ENCODE measurements at regions not wholly inside any gene's neighbourhood (a gene's known extent, or its start where the extent isn't known, plus 50 kb on each side); places are given as distances from the start of the nearest gene placed in this dataset.

DNA sequence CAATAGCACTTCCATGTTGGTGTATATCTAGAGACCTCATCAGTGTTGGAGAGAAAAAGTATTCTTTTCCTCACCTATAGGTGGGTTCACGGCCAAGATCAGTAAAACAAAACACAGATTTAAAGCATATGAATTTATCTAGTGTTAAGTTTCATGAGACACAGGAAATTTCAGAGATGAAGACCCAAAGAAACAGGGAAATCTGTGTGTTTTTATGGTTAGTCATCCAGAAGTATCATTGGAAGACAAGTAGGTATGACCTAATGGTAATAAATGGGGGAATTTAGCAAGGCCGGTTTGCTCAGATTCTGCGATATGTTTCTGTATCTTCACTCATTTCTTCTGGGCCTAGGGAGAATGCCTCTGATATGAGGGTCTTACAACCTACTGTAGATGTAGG, 419.6 kb upstream of the MARCKS start:
- peaks cover 30% of the 10 kb centered on the region for H3K4me1 Mint-ChIP-seq (ENCODE audit: low read depth)

DNA sequence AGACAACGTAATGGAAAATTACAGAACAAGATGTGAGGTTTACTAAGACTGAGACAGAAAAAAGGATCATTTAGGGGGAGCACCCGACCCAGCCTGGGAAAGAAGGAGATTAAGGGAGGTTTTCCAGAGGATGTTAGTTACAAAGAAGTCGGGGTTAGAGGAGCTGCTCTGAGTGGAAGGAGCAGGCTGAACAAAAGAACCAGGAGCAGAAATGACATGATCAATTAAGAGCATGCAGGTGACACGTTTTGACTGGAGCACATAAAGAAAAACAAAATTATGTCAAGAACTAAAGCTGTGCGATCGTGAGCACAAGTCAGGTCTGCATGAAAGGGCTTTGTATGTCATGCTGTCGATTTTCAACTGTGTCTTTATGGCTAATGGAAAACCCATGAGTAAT, 417.3 kb upstream of the MARCKS start:
- TF ChIP-seq, protein P1, sequence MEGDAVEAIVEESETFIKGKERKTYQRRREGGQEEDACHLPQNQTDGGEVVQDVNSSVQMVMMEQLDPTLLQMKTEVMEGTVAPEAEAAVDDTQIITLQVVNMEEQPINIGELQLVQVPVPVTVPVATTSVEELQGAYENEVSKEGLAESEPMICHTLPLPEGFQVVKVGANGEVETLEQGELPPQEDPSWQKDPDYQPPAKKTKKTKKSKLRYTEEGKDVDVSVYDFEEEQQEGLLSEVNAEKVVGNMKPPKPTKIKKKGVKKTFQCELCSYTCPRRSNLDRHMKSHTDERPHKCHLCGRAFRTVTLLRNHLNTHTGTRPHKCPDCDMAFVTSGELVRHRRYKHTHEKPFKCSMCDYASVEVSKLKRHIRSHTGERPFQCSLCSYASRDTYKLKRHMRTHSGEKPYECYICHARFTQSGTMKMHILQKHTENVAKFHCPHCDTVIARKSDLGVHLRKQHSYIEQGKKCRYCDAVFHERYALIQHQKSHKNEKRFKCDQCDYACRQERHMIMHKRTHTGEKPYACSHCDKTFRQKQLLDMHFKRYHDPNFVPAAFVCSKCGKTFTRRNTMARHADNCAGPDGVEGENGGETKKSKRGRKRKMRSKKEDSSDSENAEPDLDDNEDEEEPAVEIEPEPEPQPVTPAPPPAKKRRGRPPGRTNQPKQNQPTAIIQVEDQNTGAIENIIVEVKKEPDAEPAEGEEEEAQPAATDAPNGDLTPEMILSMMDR (IDR thresholded peaks at IDR 0.05): no peak
- no peak overlapping the region for H3K27ac Mint-ChIP-seq
- H3K27me3 Mint-ChIP-seq (ENCODE audit: insufficient read depth): peaks cover 1% of the 10 kb centered on the region; the same call in 1 of the 2 replicates
- H3K4me3 Mint-ChIP-seq: no peak overlapping the region
- DNase-seq: no peak
- H3K4me1 Mint-ChIP-seq (ENCODE audit: low read depth): peaks cover 9% of the 10 kb centered on the region
- no peaks in the 10 kb centered on the region; the same call in 1 of the 2 replicates for H3K9me3 Mint-ChIP-seq
- H3K36me3 Mint-ChIP-seq (ENCODE audit: low read depth): no peaks in the 10 kb centered on the region

More for the DNA sequence above, 419.6 kb upstream of the MARCKS start:
- H3K36me3 Mint-ChIP-seq (ENCODE audit: low read depth): no peaks in the 10 kb centered on the region
- DNase-seq: no peak
- TF ChIP-seq, protein P1 (IDR thresholded peaks at IDR 0.05): 0 out of 2 replicates have a peak, but pooled peaks have one; percentile 29
- H3K9me3 Mint-ChIP-seq: no peaks in the 10 kb centered on the region
- no peak overlapping the region for H3K4me3 Mint-ChIP-seq
- H3K27ac Mint-ChIP-seq: no peak overlapping the region
- H3K27me3 Mint-ChIP-seq (ENCODE audit: insufficient read depth): peaks cover 1% of the 10 kb centered on the region; the same call in 1 of the 2 replicates

DNA sequence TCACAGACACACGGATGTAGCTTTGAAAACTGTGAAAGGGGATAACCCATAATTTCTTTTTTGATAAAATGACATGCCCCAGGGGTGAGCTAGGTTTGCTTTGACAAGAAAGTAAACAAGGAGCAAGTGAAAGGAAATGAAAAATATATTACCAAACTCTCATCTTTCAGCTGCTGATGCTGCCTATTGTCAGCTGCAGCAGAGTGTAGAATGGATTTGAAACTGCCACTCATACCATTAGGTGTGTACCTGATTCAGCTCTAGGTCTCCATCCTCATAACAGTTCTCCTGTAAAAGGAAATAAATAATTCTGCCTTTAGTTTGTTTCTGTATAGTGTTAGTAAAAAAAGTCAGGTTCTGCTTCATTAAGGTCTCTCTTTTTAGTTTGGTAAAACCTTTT, 415.1 kb upstream of the MARCKS start:
- Mint-ChIP-seq H3K9me3 (no peaks in the 10 kb centered on the region; the same call in 1 of the 2 replicates), H3K4me3 (no peak overlapping the region), H3K4me1 (ENCODE audit: low read depth) (peaks cover 15% of the 10 kb centered on the region), H3K36me3 (ENCODE audit: low read depth) (no peaks in the 10 kb centered on the region), H3K27ac (no peak overlapping the region), H3K27me3 (ENCODE audit: insufficient read depth) (peaks cover 1% of the 10 kb centered on the region; the same call in 1 of the 2 replicates)
- DNase-seq: no peak
- TF ChIP-seq, protein P1 (IDR thresholded peaks at IDR 0.05): no peak

DNA sequence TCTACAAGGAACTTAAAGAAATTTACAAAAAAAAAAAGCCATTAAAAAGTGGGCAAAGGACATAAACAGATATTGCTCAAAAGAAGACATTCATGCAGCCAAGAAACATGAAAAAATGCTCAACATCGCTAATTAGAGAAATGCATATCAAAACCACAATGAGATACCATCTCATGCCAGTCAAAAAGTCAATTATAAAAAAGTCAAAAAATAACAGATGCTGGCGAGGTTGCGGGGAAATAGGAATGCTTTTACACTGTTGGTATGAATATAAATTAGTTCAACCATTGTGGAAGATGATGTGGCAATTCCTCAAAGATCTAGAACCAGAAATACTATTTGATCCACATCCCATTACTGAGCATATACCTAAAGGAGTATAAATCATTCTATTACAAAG, 411.9 kb upstream of the MARCKS start:
- H3K4me1 Mint-ChIP-seq (ENCODE audit: low read depth): peaks cover 34% of the 10 kb centered on the region
- H3K4me3 Mint-ChIP-seq: no peak overlapping the region
- no peak overlapping the region for H3K27ac Mint-ChIP-seq
- no peaks in the 10 kb centered on the region for H3K36me3 Mint-ChIP-seq (ENCODE audit: low read depth)
- no peaks in the 10 kb centered on the region for H3K27me3 Mint-ChIP-seq (ENCODE audit: insufficient read depth)
- TF ChIP-seq, protein P1 (IDR thresholded peaks at IDR 0.05): no peak
- DNase-seq: no peak
- H3K9me3 Mint-ChIP-seq: no peaks in the 10 kb centered on the region; the same call in 1 of the 2 replicates

DNA sequence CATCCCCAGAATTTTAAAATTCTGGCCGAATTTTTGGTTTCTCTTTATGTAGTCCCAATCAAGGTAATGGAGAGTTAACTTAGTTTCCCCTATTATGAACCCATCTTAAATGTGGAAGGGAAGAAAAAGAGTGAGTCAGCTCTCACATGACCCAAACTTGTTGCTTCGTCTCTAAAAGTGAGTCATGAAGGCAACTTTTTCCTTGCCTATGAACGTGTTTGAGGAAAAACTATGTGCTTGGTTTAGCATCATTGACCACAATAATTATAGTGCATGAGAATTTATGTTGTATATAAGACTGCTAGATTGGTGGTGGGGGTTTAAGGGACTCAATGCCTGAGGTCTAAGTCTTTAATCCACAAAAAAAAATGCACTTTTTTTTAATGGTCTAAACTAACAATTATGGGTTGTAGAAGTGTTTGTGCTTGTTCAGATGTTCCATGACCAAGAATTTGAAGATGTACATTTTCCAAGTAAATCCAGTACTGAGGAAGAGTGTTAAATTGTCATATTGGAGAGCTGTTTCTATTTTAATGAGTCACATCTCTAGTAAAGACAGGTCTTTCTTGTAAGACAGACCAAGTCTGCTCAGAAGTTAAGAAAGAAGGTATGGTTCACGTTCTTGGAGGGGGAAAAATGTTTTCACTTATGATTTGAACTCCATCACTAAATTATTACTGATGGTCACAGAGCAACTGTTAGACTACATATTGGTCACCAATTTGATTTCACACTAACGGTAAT, 409.9 kb upstream of the MARCKS start:
- Mint-ChIP-seq H3K27ac (peak overlapping the region; percentile 78), H3K36me3 (ENCODE audit: low read depth) (no peaks in the 10 kb centered on the region), H3K27me3 (ENCODE audit: insufficient read depth) (no peaks in the 10 kb centered on the region)

More for the DNA sequence above, 409.9 kb upstream of the MARCKS start:
- TF ChIP-seq, protein P1 (IDR thresholded peaks at IDR 0.05): no peak
- peak overlapping the region; percentile 14; the same call in 1 of the 2 replicates for H3K4me3 Mint-ChIP-seq
- H3K4me1 Mint-ChIP-seq (ENCODE audit: low read depth): peaks cover 39% of the 10 kb centered on the region
- peak; percentile 86 for DNase-seq
- no peaks in the 10 kb centered on the region; the same call in 1 of the 2 replicates for H3K9me3 Mint-ChIP-seq

Measured in HFFc6 (cell line).